Right ventricle myocardium inferior (tissue), 1 donor: ENCODE measurements at regions not wholly inside any gene's neighbourhood (a gene's known extent, or its start where the extent isn't known, plus 50 kb on each side); places are given as distances from the start of the nearest gene placed in this dataset.
"Not testable (repeated sequence)": the region's sequence is repeated elsewhere in the genome, so short reads cannot be mapped to it uniquely, and the experiment has no call there.

Experiments used
- ATAC-seq: fragments of 200-7000 bp; cut with Tn5 transposase; one replicate; pipeline ENCODE4 v1.9.1; 2020; ENCODE audit warnings: mild to moderate bottlenecking, moderate library complexity
- DNase-seq: peaks from one replicate; pipeline ENCODE4 v3.0.0; 2021; ENCODE audit errors: missing footprints
- intact Hi-C: fragments of 100-400 bp; cut with DNase I; formaldehyde crosslinking; loops from one replicate; pipeline ENCODE4 v1.11.0; 2022
- donor health status: DM: no; HTN: yes; CAD: no; lungs with severe emphysema.

GRCh38 chr4:115675719-115676118 lies 562.3 kb upstream of the NDST4 start:
- no peak for DNase-seq
- ATAC-seq = no peak
- intact Hi-C loops = no loop called here

GRCh38 chr4:115674485-115674884 lies 561.1 kb upstream of the NDST4 start:
- DNase-seq (no peak), ATAC-seq (no peak)
- intact Hi-C loops = no loop called here

GRCh38 chr4:115671581-115671980 lies 558.2 kb upstream of the NDST4 start:
- intact Hi-C loops = no loop called here
- ATAC-seq = no peak
- DNase-seq = no peak

GRCh38 chr4:115670930-115671329 lies 557.5 kb upstream of the NDST4 start:
- DNase-seq = no peak
- no peak for ATAC-seq
- intact Hi-C loops = no loop called here

GRCh38 chr4:115668396-115668795 lies 555.0 kb upstream of the NDST4 start:
- intact Hi-C loops = no loop called here
- DNase-seq = no peak
- no peak for ATAC-seq

- DNase-seq (no peak), ATAC-seq (no peak)
- intact Hi-C loops = no loop called here
Observed at GRCh38 chr4:115664285-115664684, 550.9 kb upstream of the NDST4 start.

- no peak for ATAC-seq
- intact Hi-C loops = no loop called here
- DNase-seq = no peak
Observed at GRCh38 chr4:115660465-115660864, 547.0 kb upstream of the NDST4 start.

GRCh38 chr4:115657991-115658650 lies 544.7 kb upstream of the NDST4 start:
- DNase-seq (no peak), ATAC-seq (no peak)
- intact Hi-C loops = no loop called here

GRCh38 chr4:115655626-115656025 lies 542.2 kb upstream of the NDST4 start:
- no peak for DNase-seq
- ATAC-seq = no peak
- intact Hi-C loops = no loop called here

- DNase-seq = no peak
- no peak for ATAC-seq
- intact Hi-C loops = no loop called here
Observed at GRCh38 chr4:115648786-115649185, 535.4 kb upstream of the NDST4 start.

- intact Hi-C loops = no loop called here
- ATAC-seq (no peak), DNase-seq (no peak)
Observed at GRCh38 chr4:115629270-115629669, 515.9 kb upstream of the NDST4 start.

- no peak for ATAC-seq
- no peak for DNase-seq
- intact Hi-C loops = no loop called here
Observed at GRCh38 chr4:115609631-115610030, 496.2 kb upstream of the NDST4 start.

GRCh38 chr4:115607311-115607710 lies 493.9 kb upstream of the NDST4 start:
- no peak for DNase-seq
- intact Hi-C loops = no loop called here
- ATAC-seq = no peak

- DNase-seq (no peak), ATAC-seq (no peak)
- intact Hi-C loops = no loop called here
Observed at GRCh38 chr4:115596265-115597001, 483.0 kb upstream of the NDST4 start.

GRCh38 chr4:115580901-115581300 lies 467.5 kb upstream of the NDST4 start:
- DNase-seq = no peak
- no peak for ATAC-seq
- intact Hi-C loops = no loop called here

- ATAC-seq = no peak
- intact Hi-C loops = no loop called here
- no peak for DNase-seq
Observed at GRCh38 chr4:115575851-115576250, 462.4 kb upstream of the NDST4 start.

- DNase-seq (no peak), ATAC-seq (no peak)
- intact Hi-C loops = no loop called here
Observed at GRCh38 chr4:115562506-115562905, 449.1 kb upstream of the NDST4 start.

GRCh38 chr4:115548123-115548522 lies 434.7 kb upstream of the NDST4 start:
- intact Hi-C loops = no loop called here
- ATAC-seq (no peak), DNase-seq (no peak)

- ATAC-seq = no peak
- DNase-seq = no peak
- intact Hi-C loops = no loop called here
Observed at GRCh38 chr4:115537387-115537786, 424.0 kb upstream of the NDST4 start.

- DNase-seq (no peak), ATAC-seq (no peak)
- intact Hi-C loops = no loop called here
Observed at GRCh38 chr4:115529126-115529525, 415.7 kb upstream of the NDST4 start.

GRCh38 chr4:115519476-115519875 lies 406.1 kb upstream of the NDST4 start:
- ATAC-seq, DNase-seq, intact Hi-C loops: not testable (repeated sequence)
